Epithelial cell of esophagus (primary cell): ENCODE measurements at regions not wholly inside any gene's neighbourhood (a gene's known extent, or its start where the extent isn't known, plus 50 kb on each side); places are given as distances from the start of the nearest gene placed in this dataset.

Experiments used
- DNase-seq: peaks from one replicate; pipeline ENCODE4 v3.0.0; 2010; ENCODE audit warnings: low read depth
- H3K4me3 ChIP-seq: 2 replicates; pipeline ENCODE4 v1.5.1; 2011; ENCODE audit warnings: mild to moderate bottlenecking, low read length, control low read depth
- CTCF ChIP-seq: IDR thresholded peaks from 2 replicates; pipeline ENCODE4 v1.5.1; 2011; ENCODE audit warnings: low read depth, mild to moderate bottlenecking, low read length, control low read depth, inconsistent platforms; ENCODE audit not compliant: insufficient read depth; ENCODE audit errors: missing control alignments

GRCh38 chr18:67428158-67428557, 88.4 kb downstream of the DSEL start:
- no peak for DNase-seq
- H3K4me3 ChIP-seq = no peak overlapping the region
- no peak for TF ChIP-seq CTCF

- no peak overlapping the region for H3K4me3 ChIP-seq
- no peak for DNase-seq
- no peak for TF ChIP-seq CTCF
Observed at GRCh38 chr18:67426486-67426885, 90.0 kb downstream of the DSEL start.

- DNase-seq = peak; percentile 94
- H3K4me3 ChIP-seq = no peak overlapping the region
- TF ChIP-seq CTCF = no peak
Observed at GRCh38 chr18:67425672-67426071, 90.8 kb downstream of the DSEL start.

- TF ChIP-seq CTCF = no peak
- peak; percentile 5 for DNase-seq
- no peak overlapping the region for H3K4me3 ChIP-seq
Observed at GRCh38 chr18:67421651-67422050, 94.9 kb downstream of the DSEL start.

- no peak for TF ChIP-seq CTCF
Observed at GRCh38 chr18:67417864-67418523, 98.5 kb downstream of the DSEL start.

GRCh38 chr18:67411116-67411515, 105.4 kb downstream of the DSEL start:
- H3K4me3 ChIP-seq = no peak overlapping the region
- no peak for DNase-seq
- no peak for TF ChIP-seq CTCF

More at GRCh38 chr18:67417864-67418523, 98.5 kb downstream of the DSEL start:
- no peak overlapping the region for H3K4me3 ChIP-seq
- peak; percentile 9 for DNase-seq
